Neural cell (in vitro differentiated cells): ENCODE measurements at regions not wholly inside any gene's neighbourhood (a gene's known extent, or its start where the extent isn't known, plus 50 kb on each side); places are given as distances from the start of the nearest gene placed in this dataset.

Source experiments
- CTCF ChIP-seq: fragments of 450-650 bp; IDR thresholded peaks from 2 replicates; pipeline ENCODE4 v1.5.1; 2014; ENCODE audit warnings: antibody characterized with exemption, mild to moderate bottlenecking, moderate library complexity; ENCODE audit not compliant: poor library complexity, severe bottlenecking
- EP300 ChIP-seq: fragments of 450-650 bp; conservative IDR thresholded peaks from 2 replicates; pipeline ENCODE4 v1.6.1; 2014; ENCODE audit warnings: antibody characterized with exemption, mild to moderate bottlenecking, moderate library complexity; ENCODE audit not compliant: poor library complexity, severe bottlenecking
- EZH2 ChIP-seq: fragments of 200-600, 300-800 bp; shearing (Covaris generic), sonication (generic); IDR thresholded peaks from 2 replicates; pipeline ENCODE4 v1.6.1; 2014; ENCODE audit warnings: antibody characterized with exemption, low read length, borderline replicate concordance, mild to moderate bottlenecking; ENCODE audit not compliant: insufficient read depth, poor library complexity, severe bottlenecking
- MXI1 ChIP-seq: fragments of 450-650 bp; conservative IDR thresholded peaks from 2 replicates; pipeline ENCODE4 v1.6.1; 2014; ENCODE audit warnings: antibody characterized with exemption, mild to moderate bottlenecking; ENCODE audit not compliant: poor library complexity, severe bottlenecking
- POLR2AphosphoS5 ChIP-seq: IDR thresholded peaks from 2 replicates; pipeline ENCODE4 v1.6.1; 2012
- SMC3 ChIP-seq: fragments of 450-650 bp; conservative IDR thresholded peaks from 2 replicates; pipeline ENCODE4 v1.6.1; 2014; ENCODE audit warnings: antibody characterized with exemption, mild to moderate bottlenecking, moderate library complexity; ENCODE audit not compliant: poor library complexity
- TAF1 ChIP-seq: IDR thresholded peaks from 2 replicates; pipeline ENCODE4 v1.6.1; 2012; ENCODE audit warnings: low read depth

DNA sequence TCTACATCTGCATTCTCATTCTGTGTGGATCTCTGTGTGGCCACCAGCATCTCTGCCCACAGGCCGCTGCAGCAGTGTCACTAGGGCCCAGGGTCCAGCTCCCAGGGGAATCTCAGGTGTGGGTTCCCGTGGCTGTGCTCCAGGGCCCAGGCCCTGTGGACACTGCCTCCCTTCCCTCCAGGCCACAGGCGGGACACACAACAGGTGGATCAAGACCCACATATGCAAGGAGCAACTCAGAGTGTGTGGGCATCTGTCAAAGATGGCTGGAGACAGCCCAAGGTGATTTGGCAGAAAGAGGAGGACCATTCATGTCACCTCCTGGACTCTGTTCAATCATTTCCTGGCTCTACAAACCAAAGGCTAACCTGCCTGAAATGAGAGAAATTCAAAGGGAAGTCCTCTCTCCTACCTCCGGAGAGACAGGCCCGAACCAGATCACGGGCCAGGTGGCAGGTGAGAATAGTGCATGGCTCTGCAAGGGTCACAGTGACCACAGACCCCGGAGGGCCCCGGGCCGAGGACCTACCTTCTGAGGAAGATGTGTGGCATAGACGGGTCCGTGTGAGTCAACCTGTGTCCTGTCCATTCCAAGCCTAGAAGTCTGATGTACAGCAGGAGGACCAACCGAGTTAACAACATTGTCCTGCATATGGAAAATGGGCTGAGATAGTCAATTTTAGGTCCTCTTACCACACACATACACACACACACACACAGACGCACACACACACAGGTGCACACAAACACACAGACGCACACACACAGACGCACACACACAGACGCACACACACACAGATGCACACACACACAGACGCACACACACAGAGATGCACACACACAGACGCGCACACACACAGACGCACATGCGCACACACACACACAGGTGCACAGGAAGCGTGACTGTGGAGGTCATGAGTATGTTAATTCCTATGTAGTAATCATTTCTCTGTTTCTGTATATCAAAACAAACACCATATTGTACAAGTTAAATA lies 1068.5 kb downstream of the BRD1 start:
- TF ChIP-seq CTCF (no peak), EZH2 (no peak), TAF1 (no peak), POLR2AphosphoS5 (no peak), MXI1 (no peak), EP300 (no peak), SMC3 (no peak)
